ENCODE measurements at regions not wholly inside any gene's neighbourhood (a gene's known extent, or its start where the extent isn't known, plus 50 kb on each side); places are given as distances from the start of the nearest gene placed in this dataset.

GRCh38 chr9:99515093-99515492 lies 293.0 kb downstream of the SEC61B start:
- no peak overlapping the region for H3K9ac ChIP-seq (ENCODE audit: insufficient read depth in 1 of 2, low read depth in 2 of 2, low read length in 2 of 2)
- no peaks in the 10 kb centered on the region for H3K9me3 ChIP-seq (replicated peaks; ENCODE audit: control insufficient read depth, insufficient read depth, low read depth, low read length)
- H3K4me2 ChIP-seq (ENCODE audit: insufficient read depth, low read length) = no peak overlapping the region
- 0% methylated on average over 1 of the region's 1 CpG for WGBS (ENCODE audit: insufficient coverage, low coverage, missing lambda C conversion rate)
- H3K4me1 ChIP-seq (replicated peaks in 1 of 2; ENCODE audit: control insufficient read depth in 2 of 2, insufficient read depth in 2 of 2, low read length in 2 of 2) = no peaks in the 10 kb centered on the region
- no peaks in the 10 kb centered on the region for H4K20me1 ChIP-seq (replicated peaks; ENCODE audit: control insufficient read depth, insufficient read depth, low read length)
- intact Hi-C loops (cut with micrococcal nuclease) = no loop called here
- H2AFZ ChIP-seq (ENCODE audit: low read depth, low read length) = no peak overlapping the region
- H3K27ac ChIP-seq (ENCODE audit: extremely low read depth, low read depth, low read length) = no peak overlapping the region
- ChIA-PET CTCF (ENCODE audit: low intra/inter-chr PET ratio) (no interaction called here), POLR2A (interaction anchor here (0.6 kb wide), 1 partner anchor 552 kb away, joined by 3 read pairs; no protein-coding TSS in a partner anchor)
- DNase-seq (ENCODE audit: extremely low read depth in 1 of 4, low spot score in 3 of 4) (no peak), ATAC-seq (no peak), FAIRE-seq (no peak)
- H3K36me3 ChIP-seq (ENCODE audit: control insufficient read depth, insufficient read depth, low read length) = no peaks in the 10 kb centered on the region
- TF ChIP-seq ARHGAP35 (IDR thresholded peaks at IDR 0.05; ENCODE audit: partially characterized antibody) (no peak), ZNF354B (CRISPR knock-in tag; IDR thresholded peaks at IDR 0.05) (no peak), IFI16 (CRISPR knock-in tag; IDR thresholded peaks at IDR 0.05) (no peak), LCOR (CRISPR knock-in tag; IDR thresholded peaks at IDR 0.05) (no peak), THRB (CRISPR knock-in tag; conservative IDR thresholded peaks at IDR 0.05) (no peak), TAL1 (IDR thresholded peaks at IDR 0.05) (no peak), ZNF134 (CRISPR knock-in tag; conservative IDR thresholded peaks at IDR 0.05) (no peak)
- H3K9me1 ChIP-seq (ENCODE audit: control insufficient read depth, insufficient read depth, low read length) = no peaks in the 10 kb centered on the region
- no peak overlapping the region for H3K4me3 ChIP-seq
- no TSS peak for BruUV-seq (replicated peaks)
- no peaks in the 10 kb centered on the region for H3K79me2 ChIP-seq (ENCODE audit: control insufficient read depth, insufficient read depth, low read length)
- 0 out of 5 replicates have a peak, but pooled peaks cover 0 to 5% of the 10 kb centered on the region in 2 experiments for H3K27me3 ChIP-seq (ENCODE audit: control insufficient read depth in 2 of 2, insufficient read depth in 2 of 2, low read length in 2 of 2)
- in situ Hi-C loops (cut with MboI) = no loop called here
